ENCODE measurements at regions not wholly inside any gene's neighbourhood (a gene's known extent, or its start where the extent isn't known, plus 50 kb on each side); places are given as distances from the start of the nearest gene placed in this dataset.

DNA sequence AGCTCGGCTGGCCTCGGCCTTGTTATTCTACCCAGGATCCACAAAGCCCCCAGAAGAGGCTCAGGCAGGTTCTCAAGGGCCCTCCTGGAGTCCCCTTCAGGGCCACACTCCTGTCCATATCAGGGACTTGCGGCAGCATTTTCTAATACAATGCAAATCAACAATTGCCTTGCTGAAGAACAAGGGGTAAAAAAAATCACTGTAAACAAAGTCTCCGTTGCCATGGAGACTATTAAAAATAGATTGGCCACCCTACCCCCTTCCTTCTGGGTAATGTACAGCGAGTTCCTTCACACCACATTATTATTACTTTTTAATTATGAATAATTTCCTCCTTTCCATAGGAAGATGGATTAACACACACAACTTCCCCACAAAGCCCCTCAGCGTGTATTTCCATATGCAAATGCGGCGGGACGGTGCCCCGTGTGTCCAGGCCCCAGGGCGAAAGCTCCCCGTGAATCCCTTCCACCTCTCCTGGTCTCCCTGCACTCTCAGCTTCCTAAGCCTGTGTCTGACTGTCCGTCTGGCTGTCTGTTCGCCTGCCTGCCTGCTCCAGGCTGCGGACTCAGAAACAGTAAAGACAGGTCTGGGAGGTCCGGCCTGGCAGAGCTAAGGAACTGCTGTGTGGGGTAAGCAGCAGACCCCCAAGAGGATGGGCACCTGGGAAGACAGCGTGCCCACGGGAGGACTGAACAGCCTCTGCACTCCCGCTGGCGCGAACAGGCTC lies 196.6 kb downstream of the RBFOX3 start:
- Histone ChIP-seq H3K27me3 (ENCODE audit: insufficient read depth, low read length, poor library complexity) (peaks cover 6% of the 10 kb centered on the region), H3K27ac (ENCODE audit: low read length) (no peak overlapping the region), H3K9ac (ENCODE audit: low read depth, low read length) (no peak overlapping the region), H2AFZ (ENCODE audit: low read depth, low read length) (no peak overlapping the region), H3K9me3 (ENCODE audit: insufficient read depth, low read length, severe bottlenecking) (no peaks in the 10 kb centered on the region), H4K20me1 (ENCODE audit: insufficient read depth, low read length) (peaks cover 9% of the 10 kb centered on the region), H3K4me2 (ENCODE audit: insufficient read depth, low read length) (no peak overlapping the region), H3K4me3 (ENCODE audit: low read depth in 1 of 2, low read length in 2 of 2) (no peak overlapping the region), H3K4me1 (ENCODE audit: insufficient read depth, low read length) (no peaks in the 10 kb centered on the region), H3K36me3 (ENCODE audit: insufficient read depth, low read length) (no peaks in the 10 kb centered on the region), H3K79me2 (ENCODE audit: insufficient read depth, low read length) (no peaks in the 10 kb centered on the region)
- DNase-seq (no peak), ATAC-seq (ENCODE audit: insufficient read depth, low read depth) (no peak)
- no peak for TF ChIP-seq EZH2 (IDR thresholded peaks at IDR 0.05; ENCODE audit: borderline replicate concordance, low read depth, low read length, severe bottlenecking)
- TF ChIP-seq, protein P1, sequence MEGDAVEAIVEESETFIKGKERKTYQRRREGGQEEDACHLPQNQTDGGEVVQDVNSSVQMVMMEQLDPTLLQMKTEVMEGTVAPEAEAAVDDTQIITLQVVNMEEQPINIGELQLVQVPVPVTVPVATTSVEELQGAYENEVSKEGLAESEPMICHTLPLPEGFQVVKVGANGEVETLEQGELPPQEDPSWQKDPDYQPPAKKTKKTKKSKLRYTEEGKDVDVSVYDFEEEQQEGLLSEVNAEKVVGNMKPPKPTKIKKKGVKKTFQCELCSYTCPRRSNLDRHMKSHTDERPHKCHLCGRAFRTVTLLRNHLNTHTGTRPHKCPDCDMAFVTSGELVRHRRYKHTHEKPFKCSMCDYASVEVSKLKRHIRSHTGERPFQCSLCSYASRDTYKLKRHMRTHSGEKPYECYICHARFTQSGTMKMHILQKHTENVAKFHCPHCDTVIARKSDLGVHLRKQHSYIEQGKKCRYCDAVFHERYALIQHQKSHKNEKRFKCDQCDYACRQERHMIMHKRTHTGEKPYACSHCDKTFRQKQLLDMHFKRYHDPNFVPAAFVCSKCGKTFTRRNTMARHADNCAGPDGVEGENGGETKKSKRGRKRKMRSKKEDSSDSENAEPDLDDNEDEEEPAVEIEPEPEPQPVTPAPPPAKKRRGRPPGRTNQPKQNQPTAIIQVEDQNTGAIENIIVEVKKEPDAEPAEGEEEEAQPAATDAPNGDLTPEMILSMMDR (IDR thresholded peaks at IDR 0.05; ENCODE audit: borderline replicate concordance, extremely low read depth, low read length, poor library complexity, severe bottlenecking): no peak

DNA sequence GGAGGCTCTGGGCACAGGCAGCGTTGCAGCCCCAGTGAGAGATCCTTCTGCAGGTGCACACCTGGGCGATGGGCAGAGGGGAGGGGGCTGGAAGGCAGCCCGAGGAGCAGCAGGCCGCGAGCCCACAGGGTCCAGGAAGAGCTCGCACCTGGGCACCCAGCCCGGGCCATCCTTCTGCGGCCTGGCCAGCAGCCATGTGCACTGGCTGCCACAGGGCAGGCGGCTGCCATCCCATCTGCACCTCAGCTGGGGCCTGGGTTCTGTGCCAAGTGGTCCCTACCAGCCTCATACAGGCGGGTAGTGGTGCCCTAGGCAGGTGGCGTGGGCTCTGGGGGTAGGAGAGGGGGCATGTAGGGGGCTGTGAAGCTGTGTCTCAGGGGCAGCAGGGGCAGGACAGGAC lies 197.2 kb downstream of the RBFOX3 start:
- Histone ChIP-seq H4K20me1 (ENCODE audit: insufficient read depth, low read length) (peaks cover 6% of the 10 kb centered on the region; the same call in 1 of the 2 replicates), H3K27me3 (ENCODE audit: insufficient read depth, low read length, poor library complexity) (peaks cover 12% of the 10 kb centered on the region), H2AFZ (ENCODE audit: low read depth, low read length) (no peak overlapping the region), H3K4me1 (ENCODE audit: insufficient read depth, low read length) (no peaks in the 10 kb centered on the region), H3K9ac (ENCODE audit: low read depth, low read length) (no peak overlapping the region), H3K79me2 (ENCODE audit: insufficient read depth, low read length) (no peaks in the 10 kb centered on the region), H3K36me3 (ENCODE audit: insufficient read depth, low read length) (no peaks in the 10 kb centered on the region), H3K27ac (ENCODE audit: low read length) (no peak overlapping the region), H3K9me3 (ENCODE audit: insufficient read depth, low read length, severe bottlenecking) (no peaks in the 10 kb centered on the region), H3K4me3 (ENCODE audit: low read depth in 1 of 2, low read length in 2 of 2) (no peak overlapping the region), H3K4me2 (ENCODE audit: insufficient read depth, low read length) (no peak overlapping the region)
- DNase-seq (no peak), ATAC-seq (ENCODE audit: insufficient read depth, low read depth) (no peak)
- TF ChIP-seq, protein P1 (IDR thresholded peaks at IDR 0.05; ENCODE audit: borderline replicate concordance, extremely low read depth, low read length, poor library complexity, severe bottlenecking): no peak
- no peak for TF ChIP-seq EZH2 (IDR thresholded peaks at IDR 0.05; ENCODE audit: borderline replicate concordance, low read depth, low read length, severe bottlenecking)

DNA sequence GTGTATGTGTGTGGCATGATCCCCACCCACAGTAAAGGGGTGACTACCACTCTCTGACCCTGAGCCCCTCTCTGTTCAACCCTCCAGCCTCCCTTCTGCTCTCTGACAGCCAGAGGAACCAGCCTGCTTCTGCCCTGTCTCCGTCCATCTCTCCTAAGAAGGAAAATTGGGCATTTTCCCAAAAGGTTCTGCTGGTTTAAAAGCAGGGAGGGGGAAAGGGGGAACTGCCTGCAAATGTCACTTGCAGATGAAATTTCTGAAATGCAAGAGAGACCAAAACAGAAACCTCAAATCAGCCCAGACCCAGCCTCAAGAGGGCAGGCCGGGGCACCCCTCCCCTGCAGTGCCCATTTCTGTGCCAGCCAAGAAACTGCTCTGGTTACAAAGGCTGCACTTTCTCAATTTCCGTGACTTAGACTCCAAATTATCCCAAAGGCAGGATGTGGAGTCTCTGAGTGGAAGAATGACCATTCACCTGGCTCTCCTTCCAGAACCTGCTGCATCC lies 197.9 kb downstream of the RBFOX3 start:
- no peak for DNase-seq
- Histone ChIP-seq H3K4me3 (ENCODE audit: low read depth in 1 of 2, low read length in 2 of 2) (no peak overlapping the region), H3K79me2 (ENCODE audit: insufficient read depth, low read length) (no peaks in the 10 kb centered on the region), H3K9me3 (ENCODE audit: insufficient read depth, low read length, severe bottlenecking) (no peaks in the 10 kb centered on the region), H3K36me3 (ENCODE audit: insufficient read depth, low read length) (no peaks in the 10 kb centered on the region), H3K4me1 (ENCODE audit: insufficient read depth, low read length) (no peaks in the 10 kb centered on the region), H3K27me3 (ENCODE audit: insufficient read depth, low read length, poor library complexity) (peaks cover 19% of the 10 kb centered on the region), H3K4me2 (ENCODE audit: insufficient read depth, low read length) (no peak overlapping the region), H3K27ac (ENCODE audit: low read length) (no peak overlapping the region), H2AFZ (ENCODE audit: low read depth, low read length) (no peak overlapping the region), H4K20me1 (ENCODE audit: insufficient read depth, low read length) (peaks cover 6% of the 10 kb centered on the region; the same call in 1 of the 2 replicates), H3K9ac (ENCODE audit: low read depth, low read length) (no peak overlapping the region)
- no peak for ATAC-seq (ENCODE audit: insufficient read depth, low read depth)
- TF ChIP-seq, protein P1 (IDR thresholded peaks at IDR 0.05; ENCODE audit: borderline replicate concordance, extremely low read depth, low read length, poor library complexity, severe bottlenecking): no peak
- no peak for TF ChIP-seq EZH2 (IDR thresholded peaks at IDR 0.05; ENCODE audit: borderline replicate concordance, low read depth, low read length, severe bottlenecking)

Data from DND-41 (cell line).